NCI-H2029 treated with DMSO at 0.1 percent for 48 hours (cell line): ENCODE measurements at regions not wholly inside any gene's neighbourhood (a gene's known extent, or its start where the extent isn't known, plus 50 kb on each side); places are given as distances from the start of the nearest gene placed in this dataset.

Experiments
- DNase-seq: peaks from one replicate; lab custom pipeline; 2025; lab: John Stamatoyannopoulos, UW

GRCh38 chr2:215687149-215688031 lies 251.5 kb upstream of the FN1 start:
- no peak for DNase-seq

GRCh38 chr2:215685238-215685990 lies 249.5 kb upstream of the FN1 start:
- DNase-seq, result no peak

GRCh38 chr2:215684448-215685237 lies 248.8 kb upstream of the FN1 start:
- no peak for DNase-seq

- DNase-seq, result no peak
Measured at GRCh38 chr2:215683295-215683694, 247.4 kb upstream of the FN1 start.

GRCh38 chr2:215681799-215682596 lies 246.1 kb upstream of the FN1 start:
- no peak for DNase-seq

GRCh38 chr2:215680605-215681598 lies 245.0 kb upstream of the FN1 start:
- peak; percentile 49 for DNase-seq

GRCh38 chr2:215678094-215678493 lies 242.2 kb upstream of the FN1 start:
- no peak for DNase-seq

- no peak for DNase-seq
Measured at GRCh38 chr2:215677481-215677880, 241.6 kb upstream of the FN1 start.

- no peak for DNase-seq
Measured at GRCh38 chr2:215672406-215672805, 236.5 kb upstream of the FN1 start.

- no peak for DNase-seq
Measured at GRCh38 chr2:215671691-215672090, 235.8 kb upstream of the FN1 start.

GRCh38 chr2:215671244-215671643 lies 235.4 kb upstream of the FN1 start:
- DNase-seq, result no peak

GRCh38 chr2:215670396-215670795 lies 234.5 kb upstream of the FN1 start:
- no peak for DNase-seq

- DNase-seq, result no peak
Measured at GRCh38 chr2:215668378-215668775, 232.5 kb upstream of the FN1 start.

GRCh38 chr2:215667585-215668377 lies 231.9 kb upstream of the FN1 start:
- no peak for DNase-seq

GRCh38 chr2:215664847-215665525 lies 229.1 kb upstream of the FN1 start:
- DNase-seq, result no peak

GRCh38 chr2:215662715-215663114 lies 226.8 kb upstream of the FN1 start:
- no peak for DNase-seq

GRCh38 chr2:215660687-215661086 lies 224.8 kb upstream of the FN1 start:
- no peak for DNase-seq

GRCh38 chr2:215659650-215660049 lies 223.8 kb upstream of the FN1 start:
- DNase-seq, result no peak
